ENCODE measurements at regions not wholly inside any gene's neighbourhood (a gene's known extent, or its start where the extent isn't known, plus 50 kb on each side); places are given as distances from the start of the nearest gene placed in this dataset.

GRCh38 chr15:26084771-26085170, 221.6 kb upstream of the ATP10A start:
- Histone ChIP-seq H3K4me1 (ENCODE audit: control insufficient read depth, low read length) (no peaks in the 10 kb centered on the region), H3K9me2 (replicated peaks; ENCODE audit: control insufficient read depth, low read length) (no peaks in the 10 kb centered on the region), H3K79me2 (ENCODE audit: control insufficient read depth, low read length) (no peaks in the 10 kb centered on the region), H3K27ac (ENCODE audit: low read depth, low read length) (no peak overlapping the region), H3K4me2 (ENCODE audit: low read length) (no peak overlapping the region), H3F3A (ENCODE audit: control insufficient read depth, insufficient read depth) (no peaks in the 10 kb centered on the region), H4K20me1 (ENCODE audit: control insufficient read depth, insufficient read depth, low read depth, low read length) (no peaks in the 10 kb centered on the region), H3K9me3 (ENCODE audit: control insufficient read depth, insufficient read depth, low read length) (peaks cover 22% of the 10 kb centered on the region; the same call in 1 of the 2 replicates), H3K27me3 (ENCODE audit: control insufficient read depth, low read length) (no peaks in the 10 kb centered on the region), H3K36me3 (ENCODE audit: control insufficient read depth, low read length) (no peaks in the 10 kb centered on the region), H3K4me3 (ENCODE audit: low read length) (no peak overlapping the region)
- TF ChIP-seq EZH2phosphoT487 (IDR thresholded peaks at IDR 0.05; ENCODE audit: borderline replicate concordance, low read length) (no peak), CTCF (IDR thresholded peaks at IDR 0.05; ENCODE audit: low read depth, low read length, poor library complexity, severe bottlenecking) (no peak)

GRCh38 chr15:26083896-26084295, 220.8 kb upstream of the ATP10A start:
- Histone ChIP-seq H3K27ac (ENCODE audit: low read depth, low read length) (no peak overlapping the region), H3K9me2 (replicated peaks; ENCODE audit: control insufficient read depth, low read length) (no peaks in the 10 kb centered on the region), H4K20me1 (ENCODE audit: control insufficient read depth, insufficient read depth, low read depth, low read length) (no peaks in the 10 kb centered on the region), H3K79me2 (ENCODE audit: control insufficient read depth, low read length) (no peaks in the 10 kb centered on the region), H3K4me3 (ENCODE audit: low read length) (no peak overlapping the region), H3F3A (ENCODE audit: control insufficient read depth, insufficient read depth) (no peaks in the 10 kb centered on the region), H3K4me1 (ENCODE audit: control insufficient read depth, low read length) (no peaks in the 10 kb centered on the region), H3K36me3 (ENCODE audit: control insufficient read depth, low read length) (no peaks in the 10 kb centered on the region), H3K9me3 (ENCODE audit: control insufficient read depth, insufficient read depth, low read length) (peaks cover 22% of the 10 kb centered on the region; the same call in 1 of the 2 replicates), H3K27me3 (ENCODE audit: control insufficient read depth, low read length) (no peaks in the 10 kb centered on the region), H3K4me2 (ENCODE audit: low read length) (no peak overlapping the region)
- no peak for TF ChIP-seq CTCF (IDR thresholded peaks at IDR 0.05; ENCODE audit: low read depth, low read length, poor library complexity, severe bottlenecking)
- no peak for TF ChIP-seq EZH2phosphoT487 (IDR thresholded peaks at IDR 0.05; ENCODE audit: borderline replicate concordance, low read length)

GRCh38 chr15:26083457-26083856, 220.3 kb upstream of the ATP10A start:
- Histone ChIP-seq H3K4me3 (ENCODE audit: low read length) (no peak overlapping the region), H3K4me2 (ENCODE audit: low read length) (no peak overlapping the region), H3K27me3 (ENCODE audit: control insufficient read depth, low read length) (no peaks in the 10 kb centered on the region), H3K9me2 (replicated peaks; ENCODE audit: control insufficient read depth, low read length) (no peaks in the 10 kb centered on the region), H3F3A (ENCODE audit: control insufficient read depth, insufficient read depth) (no peaks in the 10 kb centered on the region), H3K79me2 (ENCODE audit: control insufficient read depth, low read length) (no peaks in the 10 kb centered on the region), H3K27ac (ENCODE audit: low read depth, low read length) (no peak overlapping the region), H4K20me1 (ENCODE audit: control insufficient read depth, insufficient read depth, low read depth, low read length) (no peaks in the 10 kb centered on the region), H3K36me3 (ENCODE audit: control insufficient read depth, low read length) (no peaks in the 10 kb centered on the region), H3K9me3 (ENCODE audit: control insufficient read depth, insufficient read depth, low read length) (peaks cover 22% of the 10 kb centered on the region; the same call in 1 of the 2 replicates), H3K4me1 (ENCODE audit: control insufficient read depth, low read length) (no peaks in the 10 kb centered on the region)
- TF ChIP-seq CTCF (IDR thresholded peaks at IDR 0.05; ENCODE audit: low read depth, low read length, poor library complexity, severe bottlenecking) (no peak), EZH2phosphoT487 (IDR thresholded peaks at IDR 0.05; ENCODE audit: borderline replicate concordance, low read length) (no peak)
